GM13976 (cell line): ENCODE measurements at regions not wholly inside any gene's neighbourhood (a gene's known extent, or its start where the extent isn't known, plus 50 kb on each side); places are given as distances from the start of the nearest gene placed in this dataset.

Experiments
- DNase-seq: peaks from one replicate; pipeline ENCODE4 v3.0.0; 2012; ENCODE audit warnings: low spot score
- in situ Hi-C: fragments of 300-500 bp; cut with MboI; formaldehyde crosslinking; loops from one replicate; pipeline ENCODE4 v1.12.0; 2022; ENCODE audit warnings: low sequenced_read_pairs, mixed read lengths, inconsistent platforms; ENCODE audit not compliant: unreplicated experiment
- TF ChIP-seq, protein P1 (sequence below): IDR thresholded peaks from 2 replicates; pipeline ENCODE4 v1.5.1; 2012; ENCODE audit warnings: borderline replicate concordance, mild to moderate bottlenecking; ENCODE audit not compliant: insufficient read depth; ENCODE audit errors: extremely low read depth, missing control alignments, control extremely low read depth

DNA sequence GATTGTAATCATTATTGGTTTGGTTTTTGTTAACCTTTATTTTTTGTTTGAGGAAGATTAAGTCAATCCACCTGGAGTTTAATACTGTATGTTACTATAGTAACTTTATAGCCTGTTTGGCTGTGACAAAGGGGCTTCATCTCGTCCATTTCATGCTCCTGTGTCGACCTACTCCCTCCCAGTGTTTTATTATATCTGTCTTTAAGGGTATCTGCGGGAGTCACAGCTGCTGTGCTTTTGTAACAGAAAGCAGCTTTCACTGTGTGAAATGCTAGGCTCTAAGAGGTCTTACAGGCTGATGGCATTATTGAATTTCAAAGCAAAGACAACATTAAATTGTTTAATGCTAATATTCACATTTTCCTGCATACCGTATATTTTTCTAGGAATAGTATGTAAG lies 698.0 kb upstream of the POU3F2 start:
- DNase-seq, result no peak
- TF ChIP-seq, protein P1, sequence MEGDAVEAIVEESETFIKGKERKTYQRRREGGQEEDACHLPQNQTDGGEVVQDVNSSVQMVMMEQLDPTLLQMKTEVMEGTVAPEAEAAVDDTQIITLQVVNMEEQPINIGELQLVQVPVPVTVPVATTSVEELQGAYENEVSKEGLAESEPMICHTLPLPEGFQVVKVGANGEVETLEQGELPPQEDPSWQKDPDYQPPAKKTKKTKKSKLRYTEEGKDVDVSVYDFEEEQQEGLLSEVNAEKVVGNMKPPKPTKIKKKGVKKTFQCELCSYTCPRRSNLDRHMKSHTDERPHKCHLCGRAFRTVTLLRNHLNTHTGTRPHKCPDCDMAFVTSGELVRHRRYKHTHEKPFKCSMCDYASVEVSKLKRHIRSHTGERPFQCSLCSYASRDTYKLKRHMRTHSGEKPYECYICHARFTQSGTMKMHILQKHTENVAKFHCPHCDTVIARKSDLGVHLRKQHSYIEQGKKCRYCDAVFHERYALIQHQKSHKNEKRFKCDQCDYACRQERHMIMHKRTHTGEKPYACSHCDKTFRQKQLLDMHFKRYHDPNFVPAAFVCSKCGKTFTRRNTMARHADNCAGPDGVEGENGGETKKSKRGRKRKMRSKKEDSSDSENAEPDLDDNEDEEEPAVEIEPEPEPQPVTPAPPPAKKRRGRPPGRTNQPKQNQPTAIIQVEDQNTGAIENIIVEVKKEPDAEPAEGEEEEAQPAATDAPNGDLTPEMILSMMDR, result no peak
- in situ Hi-C loops, result no loop called here

DNA sequence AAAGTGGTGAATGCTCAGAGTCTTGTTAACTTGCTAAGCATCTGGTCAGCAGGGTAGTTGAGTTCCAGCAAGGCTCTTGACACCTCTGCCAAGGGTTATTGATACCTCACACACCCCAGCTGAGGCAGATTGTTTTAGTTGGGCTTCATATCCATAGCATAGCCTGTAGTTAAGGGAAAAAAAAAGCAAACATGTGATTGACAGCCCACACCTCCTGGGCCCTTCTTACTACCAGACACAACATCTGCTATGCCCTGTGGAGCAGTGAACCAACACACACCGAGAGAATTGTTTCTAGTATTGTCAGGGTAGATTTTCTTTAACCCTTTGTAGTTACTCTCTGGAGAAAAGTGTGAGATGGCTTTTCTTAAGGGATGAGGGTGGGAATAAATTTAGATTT lies 697.0 kb upstream of the POU3F2 start:
- DNase-seq, result no peak
- TF ChIP-seq, protein P1, result no peak
- in situ Hi-C loops, result no loop called here

DNA sequence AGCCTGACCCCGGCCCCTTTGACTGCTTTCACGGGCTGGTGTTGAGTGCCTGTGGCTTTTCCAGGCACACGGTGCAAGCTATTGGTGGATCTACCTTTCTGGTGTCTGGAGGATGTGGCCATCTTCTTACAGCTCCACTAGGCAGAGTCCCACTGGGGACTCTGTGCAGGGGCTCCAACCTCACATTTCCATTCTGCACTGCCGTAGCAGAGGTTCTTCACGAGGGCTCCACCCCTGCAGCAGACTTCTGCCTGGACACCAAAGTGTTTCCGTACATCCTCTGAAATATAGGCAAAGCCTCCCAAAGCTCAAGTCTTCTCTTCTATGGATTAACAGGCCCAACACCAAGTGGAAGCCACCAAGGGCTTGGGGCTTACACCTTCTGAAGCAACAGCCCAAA lies 691.5 kb upstream of the POU3F2 start:
- in situ Hi-C loops, result no loop called here
- DNase-seq, result no peak
- TF ChIP-seq, protein P1, result no peak

DNA sequence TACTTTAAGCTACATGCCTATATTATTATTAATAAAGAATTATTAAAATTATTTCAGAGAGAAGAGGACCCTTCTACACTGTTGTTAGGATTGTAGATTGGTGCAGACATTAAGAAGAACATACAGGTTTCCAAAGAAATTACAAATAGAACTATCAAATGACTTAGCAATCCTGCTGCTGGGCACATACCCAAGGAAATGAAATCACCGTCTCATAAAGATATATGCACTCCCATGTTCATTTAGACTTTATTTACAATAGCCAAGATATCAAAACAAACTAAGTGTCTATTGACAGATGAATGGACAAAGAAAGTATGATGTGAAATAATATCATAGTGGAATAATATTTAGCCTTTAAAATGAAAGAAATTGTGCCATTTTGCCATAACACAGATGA lies 687.7 kb upstream of the POU3F2 start:
- no peak for DNase-seq
- TF ChIP-seq, protein P1, result no peak
- in situ Hi-C loops, result no loop called here

DNA sequence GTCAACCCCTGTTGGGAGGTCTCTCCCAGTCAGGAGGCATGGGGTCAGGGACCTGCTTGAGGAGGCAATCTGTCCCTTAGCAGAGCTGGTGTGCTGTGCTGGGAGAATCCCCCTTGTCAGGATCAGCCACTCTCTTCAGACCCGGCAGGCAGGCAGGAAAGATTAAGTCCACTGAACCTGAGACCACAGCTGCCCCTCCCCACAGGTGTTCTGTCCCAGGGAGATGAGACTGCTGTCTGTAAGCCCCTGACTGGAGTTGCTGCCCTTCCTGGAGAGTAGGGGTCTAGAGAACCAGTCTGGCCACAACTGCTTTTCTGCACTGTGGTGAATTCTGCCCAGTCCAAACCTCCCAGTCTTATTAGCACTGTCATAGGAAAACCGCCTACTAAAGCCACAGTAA lies 677.8 kb upstream of the POU3F2 start:
- in situ Hi-C loops, result no loop called here
- TF ChIP-seq, protein P1, result no peak
- no peak for DNase-seq

DNA sequence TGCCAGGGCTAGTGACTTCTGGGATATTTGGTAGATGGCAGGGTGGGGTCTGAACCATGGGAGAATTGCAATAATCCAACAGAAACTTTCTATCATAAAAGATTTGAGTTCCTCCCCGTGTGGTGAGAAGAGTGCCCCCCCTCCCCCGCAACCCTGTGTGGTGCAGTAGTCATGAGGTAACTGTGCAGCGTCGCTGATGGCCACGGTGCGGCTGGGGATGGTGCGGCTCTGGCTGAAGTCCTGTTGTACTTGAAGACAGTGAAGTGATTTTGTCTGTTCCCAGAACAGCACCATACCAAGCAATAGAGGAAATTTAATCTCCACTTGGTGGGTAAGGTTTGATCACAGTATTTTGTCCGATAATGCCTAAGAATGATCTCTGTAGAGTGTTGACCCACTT lies 654.8 kb upstream of the POU3F2 start:
- in situ Hi-C loops, result no loop called here
- TF ChIP-seq, protein P1, result no peak
- DNase-seq, result no peak

DNA sequence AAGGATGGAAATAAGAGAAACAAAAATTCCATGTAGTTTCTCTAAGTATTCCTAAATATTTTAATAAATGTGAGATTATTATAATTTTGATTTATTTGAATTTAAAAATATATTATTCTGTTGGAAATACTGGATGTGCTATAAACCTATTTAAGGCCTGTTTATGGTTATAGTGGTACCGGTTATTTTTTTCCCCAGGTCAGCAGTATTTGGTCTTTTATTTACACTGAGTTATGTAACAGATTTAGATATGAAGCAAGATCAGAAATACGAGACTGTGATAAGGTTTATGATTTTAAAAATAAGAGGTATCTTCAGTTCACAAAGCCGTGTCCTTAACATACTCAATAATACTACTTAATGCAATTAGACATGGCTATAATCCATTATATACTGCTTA lies 634.3 kb upstream of the POU3F2 start:
- no peak for DNase-seq
- in situ Hi-C loops, result no loop called here
- TF ChIP-seq, protein P1, result no peak
